ENCODE measurements at regions not wholly inside any gene's neighbourhood (a gene's known extent, or its start where the extent isn't known, plus 50 kb on each side); places are given as distances from the start of the nearest gene placed in this dataset.

DNA sequence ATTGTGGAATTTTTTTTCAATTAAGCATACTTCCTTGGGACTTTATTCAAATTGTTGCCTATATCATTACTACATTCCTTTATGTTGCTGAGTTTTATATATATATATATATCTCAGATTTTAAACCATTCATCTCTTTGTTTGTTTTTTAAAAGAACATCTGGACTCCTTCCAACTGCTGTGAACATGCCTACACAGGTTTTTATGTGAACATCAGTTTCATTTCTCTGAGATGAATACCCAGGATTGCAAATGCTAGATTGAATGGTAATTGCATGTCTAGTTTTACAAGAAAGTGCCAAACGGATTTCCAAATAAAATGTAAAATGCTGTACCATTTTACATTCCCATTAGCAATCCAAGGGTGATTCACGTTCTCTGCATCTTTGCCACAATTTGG is 1289.3 kb downstream of the HACE1 start:
- TF ChIP-seq, protein P1, sequence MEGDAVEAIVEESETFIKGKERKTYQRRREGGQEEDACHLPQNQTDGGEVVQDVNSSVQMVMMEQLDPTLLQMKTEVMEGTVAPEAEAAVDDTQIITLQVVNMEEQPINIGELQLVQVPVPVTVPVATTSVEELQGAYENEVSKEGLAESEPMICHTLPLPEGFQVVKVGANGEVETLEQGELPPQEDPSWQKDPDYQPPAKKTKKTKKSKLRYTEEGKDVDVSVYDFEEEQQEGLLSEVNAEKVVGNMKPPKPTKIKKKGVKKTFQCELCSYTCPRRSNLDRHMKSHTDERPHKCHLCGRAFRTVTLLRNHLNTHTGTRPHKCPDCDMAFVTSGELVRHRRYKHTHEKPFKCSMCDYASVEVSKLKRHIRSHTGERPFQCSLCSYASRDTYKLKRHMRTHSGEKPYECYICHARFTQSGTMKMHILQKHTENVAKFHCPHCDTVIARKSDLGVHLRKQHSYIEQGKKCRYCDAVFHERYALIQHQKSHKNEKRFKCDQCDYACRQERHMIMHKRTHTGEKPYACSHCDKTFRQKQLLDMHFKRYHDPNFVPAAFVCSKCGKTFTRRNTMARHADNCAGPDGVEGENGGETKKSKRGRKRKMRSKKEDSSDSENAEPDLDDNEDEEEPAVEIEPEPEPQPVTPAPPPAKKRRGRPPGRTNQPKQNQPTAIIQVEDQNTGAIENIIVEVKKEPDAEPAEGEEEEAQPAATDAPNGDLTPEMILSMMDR (IDR thresholded peaks at IDR 0.05), result no peak
- Mint-ChIP-seq H3K4me3 (no peak overlapping the region), H3K4me1 (no peaks in the 10 kb centered on the region), H3K27me3 (ENCODE audit: low read depth, poor library complexity) (peaks cover 7% of the 10 kb centered on the region), H3K36me3 (ENCODE audit: low read depth) (no peaks in the 10 kb centered on the region), H3K27ac (no peak overlapping the region), H3K9me3 (no peaks in the 10 kb centered on the region)
- no peak for DNase-seq

GRCh38 chr6:103554911-103555310 is 1304.8 kb downstream of the HACE1 start:
- Mint-ChIP-seq H3K27me3 (ENCODE audit: low read depth, poor library complexity) (no peaks in the 10 kb centered on the region), H3K27ac (no peak overlapping the region), H3K36me3 (ENCODE audit: low read depth) (no peaks in the 10 kb centered on the region), H3K4me3 (no peak overlapping the region), H3K9me3 (peaks cover 4% of the 10 kb centered on the region), H3K4me1 (no peaks in the 10 kb centered on the region)
- TF ChIP-seq, protein P1 (IDR thresholded peaks at IDR 0.05), result no peak
- DNase-seq, result no peak

- no peak overlapping the region for H3K27ac Mint-ChIP-seq
- no peak overlapping the region for H3K4me3 Mint-ChIP-seq
- no peaks in the 10 kb centered on the region for H3K36me3 Mint-ChIP-seq (ENCODE audit: low read depth)
- H3K9me3 Mint-ChIP-seq, result no peaks in the 10 kb centered on the region
- TF ChIP-seq, protein P1 (IDR thresholded peaks at IDR 0.05), result no peak
- no peak for DNase-seq
- H3K27me3 Mint-ChIP-seq (ENCODE audit: low read depth, poor library complexity), result no peaks in the 10 kb centered on the region
- peaks cover 9% of the 10 kb centered on the region for H3K4me1 Mint-ChIP-seq
These were observed 1321.3 kb downstream of the HACE1 start for GRCh38 chr6:103538381-103538780.

- TF ChIP-seq, protein P1 (IDR thresholded peaks at IDR 0.05), result no peak
- H3K27me3 Mint-ChIP-seq (ENCODE audit: low read depth, poor library complexity), result no peaks in the 10 kb centered on the region
- no peaks in the 10 kb centered on the region for H3K9me3 Mint-ChIP-seq
- no peaks in the 10 kb centered on the region for H3K36me3 Mint-ChIP-seq (ENCODE audit: low read depth)
- no peak for DNase-seq
- peaks cover 9% of the 10 kb centered on the region for H3K4me1 Mint-ChIP-seq
- H3K4me3 Mint-ChIP-seq, result no peak overlapping the region
- H3K27ac Mint-ChIP-seq, result no peak overlapping the region
These were observed 1324.9 kb downstream of the HACE1 start for GRCh38 chr6:103534814-103535213.

- no peak overlapping the region for H3K4me3 Mint-ChIP-seq
- no peaks in the 10 kb centered on the region for H3K36me3 Mint-ChIP-seq (ENCODE audit: low read depth)
- no peaks in the 10 kb centered on the region for H3K27me3 Mint-ChIP-seq (ENCODE audit: low read depth, poor library complexity)
- peaks cover 9% of the 10 kb centered on the region for H3K4me1 Mint-ChIP-seq
- no peak for DNase-seq
- no peak overlapping the region for H3K27ac Mint-ChIP-seq
- TF ChIP-seq, protein P1 (IDR thresholded peaks at IDR 0.05), result no peak
- H3K9me3 Mint-ChIP-seq, result no peaks in the 10 kb centered on the region
These were observed 1325.6 kb downstream of the HACE1 start for GRCh38 chr6:103534095-103534494.

DNA sequence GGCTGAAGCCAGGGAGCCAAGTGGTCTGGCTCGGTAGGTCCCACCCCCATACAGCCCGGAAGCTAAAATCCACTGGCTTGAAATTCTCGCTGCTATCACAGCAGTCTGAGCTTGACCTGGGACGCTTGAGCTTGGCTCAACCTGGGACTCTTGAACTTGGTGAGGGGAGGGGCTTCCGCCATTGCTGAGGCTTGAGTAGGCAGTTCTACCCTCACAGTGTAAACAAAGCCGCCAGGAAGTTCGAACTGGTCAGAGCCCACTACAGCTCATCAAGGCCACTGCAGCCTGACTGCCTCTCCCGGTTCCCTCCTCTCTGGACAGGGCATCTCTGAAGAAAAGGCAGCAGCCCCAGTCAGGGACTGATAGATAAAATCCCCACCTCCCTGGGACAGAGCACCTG is 1337.7 kb downstream of the HACE1 start:
- H3K36me3 Mint-ChIP-seq (ENCODE audit: low read depth), result no peaks in the 10 kb centered on the region
- TF ChIP-seq, protein P1 (IDR thresholded peaks at IDR 0.05), result no peak
- DNase-seq, result no peak
- no peaks in the 10 kb centered on the region for H3K4me1 Mint-ChIP-seq
- H3K4me3 Mint-ChIP-seq, result no peak overlapping the region
- H3K27me3 Mint-ChIP-seq (ENCODE audit: low read depth, poor library complexity), result peaks cover 3% of the 10 kb centered on the region
- no peak overlapping the region for H3K27ac Mint-ChIP-seq
- peaks cover 11% of the 10 kb centered on the region for H3K9me3 Mint-ChIP-seq

Measured in nephron progenitor cell (in vitro differentiated cells).